ENCODE measurements at regions not wholly inside any gene's neighbourhood (a gene's known extent, or its start where the extent isn't known, plus 50 kb on each side); places are given as distances from the start of the nearest gene placed in this dataset.
"Not testable (repeated sequence)": the region's sequence is repeated elsewhere in the genome, so short reads cannot be mapped to it uniquely, and the experiment has no call there.

DNA sequence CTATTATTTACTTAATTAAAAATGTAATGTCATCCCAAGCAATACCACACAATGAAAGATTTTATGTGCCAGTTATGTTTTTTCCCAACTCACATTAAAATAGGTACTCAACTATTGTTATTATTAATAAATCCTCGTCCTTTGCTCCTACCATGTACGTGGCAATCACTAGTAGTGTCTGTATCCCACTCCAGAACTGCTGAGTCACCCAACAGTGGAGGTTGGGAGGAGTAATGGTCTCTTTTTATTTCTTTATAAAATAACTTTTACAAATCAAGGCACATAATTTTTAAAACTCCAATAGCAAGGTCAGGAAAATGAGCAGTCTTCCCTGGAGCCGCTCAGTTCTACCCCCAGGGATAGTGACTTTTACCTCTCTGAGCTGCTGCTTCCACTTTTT, 273.5 kb upstream of the PLPP4 start:
- Histone ChIP-seq H3K4me1 (no peaks in the 10 kb centered on the region), H3K9me3 (no peaks in the 10 kb centered on the region), H3K27me3 (replicated peaks in 1 of 7) (peaks cover 0 to 5% (median 0%) of the 10 kb centered on the region in 7 donors), H3K27ac (no peak overlapping the region), H3K36me3 (no peaks in the 10 kb centered on the region), H3K4me3 (no peak overlapping the region)
- intact Hi-C loops (cut with DNase I; ENCODE audit: low total_unique reads), result no loop called here
- DNase-seq, result no peak
- TF ChIP-seq, protein P1, sequence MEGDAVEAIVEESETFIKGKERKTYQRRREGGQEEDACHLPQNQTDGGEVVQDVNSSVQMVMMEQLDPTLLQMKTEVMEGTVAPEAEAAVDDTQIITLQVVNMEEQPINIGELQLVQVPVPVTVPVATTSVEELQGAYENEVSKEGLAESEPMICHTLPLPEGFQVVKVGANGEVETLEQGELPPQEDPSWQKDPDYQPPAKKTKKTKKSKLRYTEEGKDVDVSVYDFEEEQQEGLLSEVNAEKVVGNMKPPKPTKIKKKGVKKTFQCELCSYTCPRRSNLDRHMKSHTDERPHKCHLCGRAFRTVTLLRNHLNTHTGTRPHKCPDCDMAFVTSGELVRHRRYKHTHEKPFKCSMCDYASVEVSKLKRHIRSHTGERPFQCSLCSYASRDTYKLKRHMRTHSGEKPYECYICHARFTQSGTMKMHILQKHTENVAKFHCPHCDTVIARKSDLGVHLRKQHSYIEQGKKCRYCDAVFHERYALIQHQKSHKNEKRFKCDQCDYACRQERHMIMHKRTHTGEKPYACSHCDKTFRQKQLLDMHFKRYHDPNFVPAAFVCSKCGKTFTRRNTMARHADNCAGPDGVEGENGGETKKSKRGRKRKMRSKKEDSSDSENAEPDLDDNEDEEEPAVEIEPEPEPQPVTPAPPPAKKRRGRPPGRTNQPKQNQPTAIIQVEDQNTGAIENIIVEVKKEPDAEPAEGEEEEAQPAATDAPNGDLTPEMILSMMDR (IDR thresholded peaks at IDR 0.05 in 8 of 11, conservative IDR thresholded peaks at IDR 0.05 in 3 of 11), result no peak
- TF ChIP-seq POLR2AphosphoS5 (IDR thresholded peaks at IDR 0.05), result no peak
- no peak for TF ChIP-seq POLR2A (IDR thresholded peaks at IDR 0.05)
- 59 to 84% (median 71%) methylated on average over 3 of the region's 3 CpGs for WGBS, 5 donors

DNA sequence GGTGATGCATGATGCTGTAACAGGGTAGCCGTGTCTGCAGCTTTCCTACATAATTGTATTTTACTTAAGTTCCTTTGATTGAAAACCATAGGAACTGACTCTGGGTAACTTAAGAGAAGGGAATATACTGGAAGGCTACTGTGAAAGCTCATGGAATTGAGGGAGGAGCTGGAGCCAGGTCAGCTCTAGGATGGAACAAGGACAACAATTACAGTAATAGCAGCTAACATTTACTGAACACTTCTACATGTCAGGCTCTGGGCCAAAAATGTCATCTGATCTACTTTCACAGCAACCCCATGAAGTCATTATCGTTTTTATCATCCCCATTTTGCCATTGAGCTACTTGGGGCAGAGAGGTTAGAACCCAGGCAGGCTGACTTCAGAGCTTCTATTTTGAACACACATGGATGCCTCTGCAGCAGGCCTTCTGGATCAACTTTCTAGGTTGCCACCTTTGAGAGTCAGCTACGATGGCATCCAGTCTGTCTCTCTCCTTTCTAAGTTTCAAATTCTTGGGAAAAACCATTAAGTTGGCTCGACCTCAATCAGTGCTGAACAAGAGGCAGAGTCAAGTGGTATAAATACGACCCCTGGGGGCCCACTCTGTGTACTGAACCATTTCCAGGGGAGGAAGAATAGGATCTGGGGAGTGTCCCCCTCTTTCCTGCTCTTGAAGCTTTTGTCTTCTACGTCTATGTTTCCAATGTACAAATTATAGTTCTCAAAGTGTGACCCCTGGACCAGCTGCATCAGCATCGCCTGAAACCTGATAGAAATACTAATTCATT, 272.3 kb upstream of the PLPP4 start:
- no peak for DNase-seq
- intact Hi-C loops (cut with DNase I; ENCODE audit: low total_unique reads), result no loop called here
- Histone ChIP-seq H3K9me3 (no peaks in the 10 kb centered on the region), H3K4me1 (no peaks in the 10 kb centered on the region), H3K36me3 (no peaks in the 10 kb centered on the region), H3K27ac (no peak overlapping the region), H3K4me3 (no peak overlapping the region), H3K27me3 (replicated peaks in 1 of 7) (peaks cover 0 to 5% (median 0%) of the 10 kb centered on the region in 7 donors)
- TF ChIP-seq POLR2A (IDR thresholded peaks at IDR 0.05) (no peak), POLR2AphosphoS5 (IDR thresholded peaks at IDR 0.05) (no peak)
- TF ChIP-seq, protein P1 (IDR thresholded peaks at IDR 0.05 in 8 of 11, conservative IDR thresholded peaks at IDR 0.05 in 3 of 11), result no peak
- WGBS, 5 donors, result 59 to 74% (median 63%) methylated on average over 7 of the region's 7 CpGs

DNA sequence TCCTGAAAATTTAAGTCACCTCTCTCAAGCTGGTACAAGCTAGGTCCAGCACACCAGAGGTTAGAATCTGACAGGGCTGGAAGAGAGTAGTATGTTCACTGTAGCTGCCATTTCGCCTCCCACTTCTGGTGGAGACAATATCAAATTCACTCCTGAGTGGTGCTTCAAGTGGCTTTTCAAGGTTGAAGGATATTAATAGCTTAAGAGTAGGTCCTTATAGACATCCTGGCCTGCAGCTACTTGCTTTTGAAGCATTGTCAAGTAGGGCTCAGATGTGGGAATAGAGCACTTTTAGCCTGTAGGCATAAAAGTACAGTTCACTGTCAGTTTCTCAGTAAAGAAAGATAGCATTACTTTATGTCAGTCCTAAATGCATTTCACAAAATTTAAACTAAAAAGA, 270.5 kb upstream of the PLPP4 start:
- Histone ChIP-seq H3K9me3 (no peaks in the 10 kb centered on the region), H3K27ac (no peak overlapping the region), H3K4me1 (no peaks in the 10 kb centered on the region), H3K4me3 (no peak overlapping the region), H3K36me3 (no peaks in the 10 kb centered on the region), H3K27me3 (replicated peaks in 1 of 7) (peaks cover 0 to 5% (median 0%) of the 10 kb centered on the region in 7 donors)
- no peak for DNase-seq
- TF ChIP-seq POLR2AphosphoS5 (IDR thresholded peaks at IDR 0.05) (no peak), POLR2A (IDR thresholded peaks at IDR 0.05) (no peak)
- TF ChIP-seq, protein P1 (IDR thresholded peaks at IDR 0.05 in 8 of 11, conservative IDR thresholded peaks at IDR 0.05 in 3 of 11), result no peak
- intact Hi-C loops (cut with DNase I; ENCODE audit: low total_unique reads), result no loop called here
- 46 to 73% (median 61%) methylated on average over 1 of the region's 1 CpG for WGBS, 5 donors

DNA sequence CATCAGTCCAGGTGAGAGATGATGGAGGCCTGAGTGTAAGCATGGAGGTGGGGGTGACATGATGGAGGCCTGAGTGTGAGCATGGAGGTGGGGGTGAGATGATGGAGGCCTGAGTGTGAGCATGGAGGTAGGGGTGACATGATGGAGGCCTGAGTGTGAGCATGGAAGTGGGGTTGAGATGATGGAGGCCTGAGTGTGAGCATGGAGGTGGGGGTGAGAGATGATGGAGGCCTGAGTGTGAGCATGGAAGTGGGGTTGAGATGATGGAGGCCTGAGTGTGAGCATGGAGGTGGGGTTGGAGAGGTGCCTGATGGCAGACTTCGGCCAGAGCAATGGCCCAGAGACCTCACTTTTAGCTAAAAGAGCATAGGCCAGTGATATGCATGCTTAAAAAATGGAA, 269.9 kb upstream of the PLPP4 start:
- DNase-seq; H3K36me3 ChIP-seq; H3K4me1 ChIP-seq; H3K9me3 ChIP-seq; intact Hi-C loops (cut with DNase I; ENCODE audit: low total_unique reads); H3K27me3 ChIP-seq (replicated peaks in 1 of 7); H3K4me3 ChIP-seq; H3K27ac ChIP-seq: not testable (repeated sequence)
- WGBS, 5 donors, result 77 to 92% (median 89%) methylated on average over 1 of the region's 1 CpG
